BE2C (cell line): ENCODE measurements at regions not wholly inside any gene's neighbourhood (a gene's known extent, or its start where the extent isn't known, plus 50 kb on each side); places are given as distances from the start of the nearest gene placed in this dataset.

ENCODE experiments used
- DNase-seq: peaks from one replicate; pipeline ENCODE4 v3.0.0-alpha.2; 2020
- H3K27me3 ChIP-seq: fragments of 250-450 bp; sonication (Bioruptor Pico); 2 replicates; pipeline ENCODE4 v1.5.1; 2020; ENCODE audit warnings: mild to moderate bottlenecking
- H3K36me3 ChIP-seq: fragments of 250-450 bp; sonication (Bioruptor Pico); 2 replicates; pipeline ENCODE4 v1.5.1; 2020; ENCODE audit warnings: mild to moderate bottlenecking
- H3K4me1 ChIP-seq: fragments of 250-450 bp; sonication (Bioruptor Pico); 2 replicates; pipeline ENCODE4 v1.5.1; 2020
- H3K4me3 ChIP-seq: 2 replicates; pipeline ENCODE4 v1.5.1; 2011; ENCODE audit warnings: low read depth, low read length
- H3K9me3 ChIP-seq: fragments of 250-450 bp; sonication (Bioruptor Pico); 2 replicates; pipeline ENCODE4 v1.5.1; 2020
- TF ChIP-seq, protein P1 (sequence below): IDR thresholded peaks from 2 replicates; pipeline ENCODE4 v1.5.1; 2012; ENCODE audit warnings: mild to moderate bottlenecking, low read depth, low read length

DNA sequence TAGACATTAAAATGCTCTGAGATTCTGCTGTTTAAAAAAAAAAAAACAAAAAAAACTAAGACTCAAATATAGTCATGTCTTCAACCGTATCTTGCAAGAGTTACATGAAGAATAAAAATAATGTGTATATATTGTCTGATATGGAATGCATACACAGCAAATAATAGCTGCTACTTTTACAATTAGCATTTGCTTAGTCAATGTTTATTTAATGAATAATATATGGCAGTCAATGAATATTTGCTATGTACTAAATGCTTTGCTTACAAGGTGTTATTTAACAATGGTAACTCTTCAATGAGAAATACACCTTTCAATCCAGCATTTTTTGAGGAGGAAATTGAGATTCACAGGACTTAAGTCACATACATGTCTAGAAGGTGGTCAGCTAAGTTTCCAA, 718.8 kb upstream of the SOX9 start:
- H3K36me3 ChIP-seq = no peaks in the 10 kb centered on the region
- H3K4me1 ChIP-seq = no peaks in the 10 kb centered on the region
- no peaks in the 10 kb centered on the region for H3K27me3 ChIP-seq
- H3K4me3 ChIP-seq = no peak overlapping the region
- no peak for DNase-seq
- TF ChIP-seq, protein P1, sequence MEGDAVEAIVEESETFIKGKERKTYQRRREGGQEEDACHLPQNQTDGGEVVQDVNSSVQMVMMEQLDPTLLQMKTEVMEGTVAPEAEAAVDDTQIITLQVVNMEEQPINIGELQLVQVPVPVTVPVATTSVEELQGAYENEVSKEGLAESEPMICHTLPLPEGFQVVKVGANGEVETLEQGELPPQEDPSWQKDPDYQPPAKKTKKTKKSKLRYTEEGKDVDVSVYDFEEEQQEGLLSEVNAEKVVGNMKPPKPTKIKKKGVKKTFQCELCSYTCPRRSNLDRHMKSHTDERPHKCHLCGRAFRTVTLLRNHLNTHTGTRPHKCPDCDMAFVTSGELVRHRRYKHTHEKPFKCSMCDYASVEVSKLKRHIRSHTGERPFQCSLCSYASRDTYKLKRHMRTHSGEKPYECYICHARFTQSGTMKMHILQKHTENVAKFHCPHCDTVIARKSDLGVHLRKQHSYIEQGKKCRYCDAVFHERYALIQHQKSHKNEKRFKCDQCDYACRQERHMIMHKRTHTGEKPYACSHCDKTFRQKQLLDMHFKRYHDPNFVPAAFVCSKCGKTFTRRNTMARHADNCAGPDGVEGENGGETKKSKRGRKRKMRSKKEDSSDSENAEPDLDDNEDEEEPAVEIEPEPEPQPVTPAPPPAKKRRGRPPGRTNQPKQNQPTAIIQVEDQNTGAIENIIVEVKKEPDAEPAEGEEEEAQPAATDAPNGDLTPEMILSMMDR = no peak
- no peaks in the 10 kb centered on the region for H3K9me3 ChIP-seq

DNA sequence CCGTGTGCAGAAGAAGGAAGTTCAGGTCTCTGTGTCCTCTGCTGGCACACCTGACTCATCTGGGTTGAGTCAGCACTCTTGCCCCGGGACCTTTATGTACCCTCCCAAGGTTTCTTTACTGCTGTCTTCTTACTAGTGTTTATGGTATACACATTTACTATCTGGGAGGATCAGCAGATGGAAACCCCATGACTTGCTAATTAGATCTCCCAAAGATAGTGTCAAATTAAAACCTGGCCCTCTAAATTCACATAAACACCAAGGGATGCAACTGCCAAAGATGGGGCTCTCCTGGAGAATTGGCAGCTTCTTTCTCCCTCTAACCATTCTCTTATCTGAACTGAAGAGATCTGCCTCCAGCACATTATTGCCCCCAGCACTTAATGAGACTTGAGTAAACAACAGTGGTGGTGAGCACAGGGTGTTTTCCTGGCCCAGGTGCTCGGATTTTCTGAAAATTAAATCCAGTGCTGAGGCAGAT, 718.1 kb upstream of the SOX9 start:
- no peaks in the 10 kb centered on the region for H3K9me3 ChIP-seq
- H3K4me1 ChIP-seq = no peaks in the 10 kb centered on the region
- H3K4me3 ChIP-seq = no peak overlapping the region
- no peaks in the 10 kb centered on the region for H3K36me3 ChIP-seq
- DNase-seq = no peak
- TF ChIP-seq, protein P1 = no peak
- H3K27me3 ChIP-seq = no peaks in the 10 kb centered on the region

DNA sequence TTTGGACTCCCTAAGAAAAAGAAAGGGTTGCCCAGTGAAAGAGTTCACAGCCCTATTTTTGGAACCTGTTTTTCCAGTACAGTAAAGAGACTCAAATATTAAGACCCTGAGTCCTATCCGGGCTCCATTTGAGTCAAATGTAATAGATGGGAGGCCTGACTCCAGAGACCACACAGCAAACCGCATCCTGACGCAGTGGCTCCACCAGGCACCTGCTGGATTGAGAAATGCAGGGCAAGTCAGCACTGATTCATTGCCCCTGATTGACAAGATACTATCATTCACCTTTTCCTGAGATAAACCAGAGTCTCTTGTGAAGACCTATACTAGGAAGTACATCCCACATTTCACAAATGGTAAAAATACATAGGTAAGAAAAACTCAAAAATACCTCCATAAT, 715.7 kb upstream of the SOX9 start:
- no peaks in the 10 kb centered on the region for H3K27me3 ChIP-seq
- no peaks in the 10 kb centered on the region for H3K4me1 ChIP-seq
- H3K36me3 ChIP-seq = no peaks in the 10 kb centered on the region
- H3K4me3 ChIP-seq = no peak overlapping the region
- H3K9me3 ChIP-seq = no peaks in the 10 kb centered on the region
- no peak for DNase-seq
- TF ChIP-seq, protein P1 = no peak

DNA sequence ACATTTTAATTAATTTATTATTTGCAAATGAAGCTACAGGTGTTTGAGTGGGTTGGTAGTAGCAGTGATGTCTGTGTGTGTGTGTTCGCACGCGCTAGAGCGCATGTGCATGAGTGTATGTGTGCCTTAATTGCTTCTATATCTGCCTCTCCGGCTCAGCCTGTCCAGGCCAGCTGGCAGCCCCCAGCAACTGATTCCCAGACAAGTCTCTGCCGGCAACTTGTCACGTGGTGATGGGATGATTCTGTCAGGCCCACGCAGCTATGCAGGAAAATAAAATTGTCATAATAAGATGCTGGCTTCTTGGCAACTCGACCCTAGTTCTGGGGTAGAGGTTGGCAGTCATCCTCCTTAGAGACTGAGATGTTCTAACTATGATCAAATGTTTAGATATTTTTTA, 712.8 kb upstream of the SOX9 start:
- H3K4me1 ChIP-seq = no peaks in the 10 kb centered on the region
- no peaks in the 10 kb centered on the region for H3K9me3 ChIP-seq

DNA sequence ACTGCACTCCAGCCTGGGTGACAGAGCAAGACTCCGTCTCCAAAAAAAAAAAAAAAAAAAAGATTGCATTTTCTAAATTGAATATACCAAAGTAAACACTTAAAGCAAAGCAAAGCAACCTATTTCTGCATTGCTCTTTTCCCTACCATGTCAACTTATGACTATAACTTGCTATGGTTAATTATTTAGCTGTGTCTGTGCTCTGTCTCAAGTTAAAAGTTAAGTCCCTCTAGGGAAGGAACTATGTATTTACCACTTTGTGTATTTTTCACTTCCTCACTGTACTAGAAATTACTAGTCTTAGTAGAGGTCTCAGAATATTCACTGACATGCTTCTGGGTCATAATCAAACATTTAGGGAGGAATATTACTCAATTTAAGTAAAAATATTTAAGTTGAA, 711.7 kb upstream of the SOX9 start:
- no peaks in the 10 kb centered on the region for H3K9me3 ChIP-seq
- no peaks in the 10 kb centered on the region for H3K4me1 ChIP-seq
- DNase-seq = no peak
- H3K36me3 ChIP-seq = no peaks in the 10 kb centered on the region
- H3K4me3 ChIP-seq = no peak overlapping the region
- no peaks in the 10 kb centered on the region for H3K27me3 ChIP-seq
- TF ChIP-seq, protein P1 = no peak

More for the DNA sequence above, 712.8 kb upstream of the SOX9 start:
- DNase-seq = no peak
- TF ChIP-seq, protein P1 = no peak
- H3K27me3 ChIP-seq = no peaks in the 10 kb centered on the region
- no peaks in the 10 kb centered on the region for H3K36me3 ChIP-seq
- H3K4me3 ChIP-seq = no peak overlapping the region

DNA sequence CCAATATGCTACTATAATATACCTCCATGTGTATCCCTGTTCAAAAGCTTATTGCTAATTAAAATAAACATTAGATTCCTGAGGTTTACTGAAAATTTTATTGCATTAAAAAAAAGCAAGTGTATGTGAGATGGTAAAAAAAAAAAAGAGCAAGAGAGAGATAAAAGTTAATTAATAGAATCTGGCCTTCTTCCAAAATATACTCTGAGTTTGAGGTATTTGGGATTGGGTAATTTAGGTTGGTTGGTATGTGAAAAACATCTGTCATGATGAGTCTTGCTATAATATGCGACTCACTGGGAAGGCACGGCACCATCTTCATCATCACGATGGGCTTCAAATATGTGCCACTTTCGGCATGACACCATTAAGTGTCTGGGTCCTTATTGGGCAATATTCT, 711.1 kb upstream of the SOX9 start:
- no peak for DNase-seq
- no peaks in the 10 kb centered on the region for H3K36me3 ChIP-seq
- TF ChIP-seq, protein P1 = no peak

More for the DNA sequence above, 711.1 kb upstream of the SOX9 start:
- H3K9me3 ChIP-seq = no peaks in the 10 kb centered on the region
- no peaks in the 10 kb centered on the region for H3K27me3 ChIP-seq
- H3K4me3 ChIP-seq = no peak overlapping the region
- no peaks in the 10 kb centered on the region for H3K4me1 ChIP-seq
